HuH-7.5 (cell line): ENCODE measurements at regions not wholly inside any gene's neighbourhood (a gene's known extent, or its start where the extent isn't known, plus 50 kb on each side); places are given as distances from the start of the nearest gene placed in this dataset.
"Not testable (repeated sequence)": the region's sequence is repeated elsewhere in the genome, so short reads cannot be mapped to it uniquely, and the experiment has no call there.

ENCODE experiments used
- DNase-seq: peaks from one replicate; pipeline ENCODE4 v3.0.0; 2011; ENCODE audit warnings: low spot score

DNA sequence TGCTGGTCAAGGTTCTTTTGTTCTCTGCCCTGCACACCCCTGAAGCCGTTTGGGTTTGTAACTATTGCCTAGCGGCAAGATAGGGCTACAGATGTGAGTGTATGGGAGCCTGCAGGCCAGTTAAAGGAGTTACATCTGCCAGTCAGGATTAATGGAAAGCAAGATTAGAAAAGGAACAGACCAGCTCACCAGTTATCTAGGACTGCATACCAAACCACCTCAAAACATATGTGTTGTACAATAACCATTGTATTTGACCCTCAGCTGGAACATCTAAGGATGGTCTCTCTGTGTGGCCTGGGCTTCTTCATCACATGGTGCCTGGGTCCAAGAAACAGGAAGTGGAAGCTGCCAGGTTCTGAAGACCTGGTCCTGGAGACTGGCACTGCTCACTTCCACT, 52.5 kb upstream of the FBXO28 start:
- no peak for DNase-seq

DNA sequence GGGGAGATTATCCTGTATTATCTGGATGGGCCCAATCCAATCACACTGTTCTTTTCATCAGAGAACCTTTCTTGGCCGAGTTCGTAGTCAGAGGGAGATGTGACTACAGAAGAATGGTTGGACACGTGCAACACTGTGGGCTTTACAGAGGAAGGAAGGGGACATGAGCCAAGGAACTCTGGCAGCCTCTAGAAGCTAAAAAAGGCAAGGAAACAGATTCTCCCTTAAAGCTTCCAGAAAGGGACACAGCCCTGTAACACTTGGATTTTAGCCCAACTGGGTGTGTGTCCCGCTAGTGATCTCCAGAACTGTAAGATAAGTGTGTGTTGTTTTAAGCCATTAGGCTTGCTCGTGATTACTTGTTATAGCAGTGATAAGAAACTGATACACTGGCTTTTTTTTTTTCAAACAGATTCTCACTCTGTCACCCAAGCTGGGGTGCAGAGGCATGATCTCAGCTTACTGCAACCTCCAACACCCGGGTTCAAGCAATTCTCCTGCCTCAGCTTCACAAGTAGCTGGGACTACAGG, 53.9 kb upstream of the FBXO28 start:
- DNase-seq = no peak

DNA sequence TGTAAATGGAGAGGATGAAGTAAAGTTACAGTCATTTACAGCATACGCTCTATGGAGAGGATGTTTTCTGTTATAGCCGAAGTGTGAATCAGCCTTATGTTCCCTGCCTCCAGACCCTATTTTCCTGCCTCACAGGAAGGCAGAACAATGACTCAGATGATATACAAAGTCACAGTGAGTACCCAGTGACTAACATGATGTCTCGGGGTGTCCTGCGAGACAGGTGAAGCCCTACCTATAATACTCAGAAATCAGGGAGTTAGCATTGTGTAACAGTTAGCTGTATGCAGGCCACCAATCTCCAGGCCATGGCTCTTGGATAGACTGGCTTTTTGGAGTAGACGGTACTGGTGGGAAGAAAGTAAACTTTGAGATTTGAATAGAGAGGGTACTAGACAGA, 55.6 kb upstream of the FBXO28 start:
- no peak for DNase-seq

DNA sequence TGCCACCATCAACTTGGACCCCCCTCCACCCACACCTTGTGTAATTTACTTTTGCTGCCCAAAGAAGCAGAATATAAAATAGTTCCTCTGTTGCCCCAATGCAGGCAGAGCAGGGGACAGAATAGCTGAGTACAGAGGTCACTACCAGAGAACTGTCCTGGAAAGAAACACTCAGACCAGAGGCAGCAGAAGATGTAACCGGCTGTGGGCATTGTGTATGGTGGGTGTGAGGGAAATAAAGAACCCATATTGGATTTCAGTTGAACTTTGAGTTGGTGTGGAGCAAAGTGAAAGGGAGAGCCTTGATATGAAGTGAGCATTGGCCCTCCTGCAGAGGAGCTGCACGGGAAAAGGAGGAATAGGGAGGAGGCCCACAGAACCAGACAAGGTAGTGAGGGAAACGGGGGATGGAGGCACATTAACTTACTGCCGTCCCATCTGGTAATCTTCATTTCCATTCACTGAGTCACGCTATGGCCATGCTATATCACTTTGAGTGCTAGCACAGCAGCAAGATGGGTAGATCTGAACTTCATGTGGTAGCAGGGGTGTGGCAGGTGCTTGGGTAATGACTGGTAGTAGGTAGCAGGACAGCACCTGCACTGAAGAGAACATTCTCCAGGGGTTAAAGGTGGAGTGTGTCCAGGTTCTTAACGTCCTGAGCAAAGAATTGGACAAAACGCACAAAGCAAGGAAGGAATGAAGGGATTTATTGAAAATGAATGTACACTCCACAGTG, 56.3 kb upstream of the FBXO28 start:
- no peak for DNase-seq

DNA sequence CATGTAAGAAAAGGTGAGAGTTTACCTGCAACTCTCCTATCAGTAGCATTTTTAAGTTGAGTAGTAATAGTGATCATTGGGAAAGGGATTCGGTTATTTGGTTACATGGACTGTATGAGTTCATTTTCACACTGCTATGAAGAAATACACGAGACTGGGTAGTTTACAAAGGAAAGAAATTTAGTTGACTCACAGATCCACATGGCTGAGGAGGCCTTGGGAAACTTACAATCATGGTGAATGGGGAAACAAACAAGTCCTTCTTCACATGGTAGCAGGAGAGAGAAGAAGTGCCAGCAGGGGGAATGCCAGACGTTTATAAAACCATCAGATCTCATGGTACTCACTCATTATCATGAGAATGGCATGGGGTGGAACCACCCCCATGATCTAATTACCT, 59.3 kb upstream of the FBXO28 start:
- DNase-seq = no peak

DNA sequence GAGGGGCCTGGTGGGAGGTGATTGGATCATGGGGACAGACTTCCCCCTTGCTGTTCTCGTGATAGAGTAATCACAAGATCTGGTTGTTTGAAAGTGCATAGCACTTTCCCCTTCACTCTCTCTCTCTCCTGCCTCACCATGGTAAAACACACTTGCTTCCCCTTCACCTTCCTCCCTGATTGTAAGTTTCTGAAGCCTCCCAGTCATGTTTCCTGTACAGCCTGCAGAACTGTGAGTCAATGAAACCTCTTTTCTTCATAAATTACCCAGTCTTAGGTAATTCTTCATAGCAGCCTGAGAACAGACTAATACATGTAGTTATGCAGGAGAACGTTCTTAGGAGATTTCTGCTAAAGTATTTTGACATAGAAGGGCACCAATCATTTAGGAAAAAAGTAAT, 59.9 kb upstream of the FBXO28 start:
- DNase-seq = no peak

DNA sequence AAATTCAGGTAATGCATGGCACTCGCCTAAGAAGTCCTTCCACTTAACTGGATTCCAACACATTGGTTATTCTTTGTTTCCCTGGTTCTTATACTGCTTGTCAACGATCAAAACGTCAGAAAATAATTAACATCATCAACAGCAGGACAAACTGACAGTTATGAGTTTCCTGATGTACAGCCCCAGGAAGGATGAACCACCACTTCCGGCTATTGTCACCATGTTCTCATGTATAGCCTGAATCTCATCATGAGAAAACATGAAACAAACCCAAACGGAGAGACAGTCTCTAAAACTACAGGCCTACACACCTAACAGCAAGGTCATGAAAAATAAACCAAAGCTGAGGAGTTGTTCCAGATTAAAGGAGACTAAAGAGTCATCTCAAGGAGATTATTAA, 60.5 kb upstream of the FBXO28 start:
- no peak for DNase-seq

DNA sequence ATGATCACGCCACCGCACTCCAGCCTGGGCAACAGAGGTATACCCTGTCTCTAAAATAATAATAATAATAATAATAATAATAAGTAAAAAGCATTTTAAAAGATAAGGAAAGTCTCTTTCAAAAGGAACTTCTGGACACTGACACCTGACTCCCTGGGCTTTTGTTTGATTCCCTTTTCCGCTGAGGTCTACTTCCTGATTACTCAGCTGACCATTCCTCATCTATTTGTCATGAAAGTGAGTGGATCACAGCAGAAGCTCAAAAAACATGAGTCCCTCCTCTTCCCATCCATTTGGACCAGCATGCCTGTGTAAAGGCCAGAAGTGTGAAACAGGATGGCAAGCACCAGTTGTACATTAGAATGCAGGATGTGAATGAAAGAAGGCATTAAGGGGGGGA, 61.1 kb upstream of the FBXO28 start:
- no peak for DNase-seq

DNA sequence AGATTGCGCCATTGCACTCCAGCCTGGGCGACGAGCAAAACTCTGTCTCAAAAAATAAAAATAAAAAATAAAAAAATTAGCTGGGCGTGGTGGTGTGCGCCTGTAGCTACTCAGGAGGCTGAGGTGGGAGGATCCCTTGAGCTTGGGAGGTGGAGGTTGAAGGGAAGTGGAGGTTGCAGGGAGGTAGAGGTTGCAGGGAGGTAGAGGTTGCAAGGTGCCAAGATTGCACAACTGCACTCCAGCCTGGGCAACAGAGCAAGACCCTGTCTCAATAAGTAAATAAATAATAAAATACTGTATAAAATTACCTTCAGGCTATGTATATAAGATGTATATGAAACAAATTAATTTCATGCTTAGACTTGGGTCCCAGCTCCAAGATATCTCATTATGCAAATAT, 62.1 kb upstream of the FBXO28 start:
- DNase-seq = not testable (repeated sequence)

DNA sequence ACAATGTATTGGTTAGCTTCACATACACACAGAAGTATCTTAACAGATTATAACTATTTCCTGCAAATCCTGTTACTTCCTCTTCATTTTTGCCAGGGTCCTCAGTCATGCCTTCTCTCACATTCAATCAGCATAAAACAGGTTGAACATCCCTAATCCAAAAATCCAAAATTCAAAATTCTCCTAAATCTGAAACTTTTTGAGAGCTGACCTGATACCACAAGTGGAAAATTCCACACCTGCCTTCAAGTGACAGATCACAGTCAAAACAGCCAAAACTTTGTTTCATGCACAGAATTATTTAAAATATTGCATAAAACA, 62.9 kb upstream of the FBXO28 start:
- no peak for DNase-seq

DNA sequence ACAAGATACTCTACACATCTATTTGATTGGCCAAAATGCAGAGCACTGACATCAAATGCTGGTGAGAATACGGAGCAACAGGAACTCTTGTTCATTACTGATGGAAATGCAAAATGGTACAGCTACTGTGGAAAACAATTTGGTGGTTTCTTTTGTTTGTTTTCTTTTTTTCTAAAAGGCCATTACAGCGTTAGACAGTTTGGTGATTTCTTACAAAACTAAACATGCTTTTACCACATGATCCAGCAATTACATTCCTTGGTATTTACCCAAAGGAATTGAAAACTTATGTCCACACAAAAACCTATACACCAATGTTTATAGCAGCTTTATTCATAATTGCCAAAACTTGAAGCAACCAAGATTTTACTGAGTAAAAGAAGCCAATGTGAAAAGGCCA, 66.4 kb upstream of the FBXO28 start:
- no peak for DNase-seq

DNA sequence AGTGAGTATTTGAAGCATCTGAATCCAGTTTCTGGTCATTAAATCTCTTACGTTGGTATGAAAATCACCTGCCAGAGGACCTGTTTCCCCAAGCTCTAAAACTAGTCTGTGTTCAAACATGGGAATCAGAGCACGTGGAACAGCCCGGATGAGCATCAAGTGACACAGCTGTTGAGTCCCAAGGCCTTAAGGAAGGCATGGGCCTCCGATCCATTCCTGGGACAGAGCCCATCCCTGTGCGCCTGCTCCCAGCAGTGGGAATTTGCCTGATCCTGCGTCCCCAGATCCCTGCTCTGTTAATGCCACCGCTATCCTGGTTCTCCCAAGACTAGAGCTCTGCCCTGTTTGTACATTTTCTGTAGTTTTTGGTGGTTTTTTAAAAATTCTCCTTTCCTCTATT, 68.4 kb upstream of the FBXO28 start:
- DNase-seq = no peak

DNA sequence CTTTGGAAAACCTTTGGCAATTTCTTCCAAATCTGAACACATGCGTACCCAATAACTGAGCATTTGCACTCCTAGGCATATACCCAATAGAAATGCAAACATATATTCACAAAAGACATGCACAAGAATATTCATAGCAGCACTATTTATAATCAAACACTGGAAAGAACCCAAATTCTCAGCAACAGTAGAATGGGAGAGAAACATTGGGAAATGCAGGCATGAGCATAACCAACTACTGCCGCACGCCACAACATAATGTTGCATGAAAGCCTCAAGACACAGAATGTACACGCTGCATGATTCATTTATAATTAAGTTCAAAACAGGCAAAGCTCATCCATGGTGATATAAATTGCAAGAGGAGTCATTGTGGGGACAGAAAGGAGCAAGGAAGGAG, 69.5 kb upstream of the FBXO28 start:
- no peak for DNase-seq

DNA sequence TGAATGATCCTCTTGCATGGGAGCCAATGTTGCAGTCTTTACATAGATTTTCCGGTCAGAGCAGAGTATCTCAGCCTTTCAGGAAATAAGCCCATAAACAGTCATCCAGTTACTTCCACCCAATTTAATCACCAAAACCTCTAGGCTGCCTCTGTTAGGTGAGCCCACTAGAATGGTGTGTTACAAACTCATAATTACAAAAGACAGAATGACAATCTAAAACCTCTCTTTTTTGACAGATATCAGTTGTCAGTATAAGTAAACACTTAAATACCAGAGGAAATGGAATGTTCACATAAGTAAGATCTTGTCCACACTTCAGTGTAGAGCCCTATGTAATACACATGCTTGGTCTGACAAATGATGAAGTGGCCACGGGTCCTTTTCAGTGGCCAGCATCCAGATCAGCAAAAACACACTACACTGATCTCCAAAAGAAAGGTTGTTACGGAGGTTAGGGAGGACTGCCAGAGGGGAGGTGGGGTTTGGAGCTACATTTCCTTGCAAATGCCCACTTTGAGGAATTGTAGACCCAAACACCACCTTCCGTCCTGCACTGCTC, 71.3 kb upstream of the FBXO28 start:
- DNase-seq = no peak

DNA sequence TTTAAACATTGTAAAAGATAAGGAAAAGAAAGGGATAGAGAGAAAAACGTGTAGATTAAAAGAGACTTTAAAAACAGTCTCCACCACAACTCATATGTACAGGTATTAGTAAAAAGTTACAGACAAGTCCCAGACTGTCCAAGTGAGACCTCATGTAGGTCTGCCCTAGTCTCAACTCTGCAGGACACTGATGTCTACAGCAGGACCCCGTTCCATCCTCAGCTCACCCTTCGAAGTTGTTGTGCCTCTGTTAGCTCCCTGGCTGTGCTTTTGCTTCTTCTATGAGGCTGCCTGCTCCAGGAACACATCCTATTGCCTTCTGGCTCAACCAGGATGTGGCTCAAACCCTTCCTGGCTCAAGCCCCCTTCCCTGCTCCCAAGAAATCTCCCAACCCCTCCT, 72.9 kb upstream of the FBXO28 start:
- DNase-seq = no peak

DNA sequence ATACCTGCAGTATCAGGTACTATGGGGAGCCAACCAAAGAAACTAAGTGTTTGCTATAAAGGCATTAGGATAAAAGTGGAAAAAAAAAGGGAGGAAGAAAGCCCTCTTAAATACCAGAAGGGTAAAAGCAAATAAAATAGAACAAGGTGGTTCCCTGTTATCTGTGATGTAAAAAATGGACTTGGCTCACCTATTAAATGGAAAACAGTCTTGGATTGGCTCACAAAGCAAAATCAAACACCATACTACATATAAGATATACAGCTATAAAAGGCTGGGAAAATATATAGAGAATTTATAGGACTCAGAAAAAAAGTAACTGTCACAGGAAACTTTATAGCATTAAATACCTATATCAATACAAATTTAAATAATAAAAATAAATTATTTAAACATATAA, 73.5 kb upstream of the FBXO28 start:
- DNase-seq = not testable (repeated sequence)

DNA sequence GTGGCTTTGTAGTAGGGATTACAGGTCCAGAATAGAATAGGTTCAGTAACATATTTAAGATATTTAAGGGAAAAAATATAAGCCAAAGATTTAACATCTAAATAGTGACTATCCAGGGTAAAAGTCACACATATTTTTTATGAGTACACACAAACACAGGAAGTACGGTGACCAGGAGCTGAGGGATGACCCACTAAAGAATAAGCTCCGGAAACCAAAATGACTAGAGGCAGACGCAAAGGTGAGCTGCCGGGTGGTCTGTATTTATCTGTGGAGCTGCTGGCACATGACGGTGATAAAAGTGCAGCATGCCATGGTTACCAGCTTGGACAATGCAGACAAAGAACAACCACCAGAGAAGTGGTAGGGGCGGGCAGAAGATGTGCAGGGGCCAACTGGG, 73.9 kb upstream of the FBXO28 start:
- not testable (repeated sequence) for DNase-seq

DNA sequence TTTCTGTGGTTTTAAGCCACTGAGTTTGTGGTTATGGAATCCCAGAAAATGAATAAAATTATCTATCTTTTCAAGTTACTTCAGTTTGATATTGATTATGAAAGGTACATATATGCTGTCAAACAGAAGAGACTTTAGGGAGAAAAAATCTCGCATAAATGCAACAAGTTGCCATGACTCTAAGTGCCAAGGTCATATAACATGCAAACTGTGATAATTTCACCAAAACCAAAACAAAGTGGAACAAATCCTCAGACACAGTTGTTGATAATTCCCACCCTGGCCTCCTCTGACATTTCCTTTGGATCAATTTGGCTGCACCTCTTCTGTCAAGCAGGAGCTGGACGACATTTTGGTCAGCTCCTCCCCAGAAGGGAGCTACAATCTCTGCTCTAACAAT, 75.1 kb upstream of the FBXO28 start:
- DNase-seq = not testable (repeated sequence)

DNA sequence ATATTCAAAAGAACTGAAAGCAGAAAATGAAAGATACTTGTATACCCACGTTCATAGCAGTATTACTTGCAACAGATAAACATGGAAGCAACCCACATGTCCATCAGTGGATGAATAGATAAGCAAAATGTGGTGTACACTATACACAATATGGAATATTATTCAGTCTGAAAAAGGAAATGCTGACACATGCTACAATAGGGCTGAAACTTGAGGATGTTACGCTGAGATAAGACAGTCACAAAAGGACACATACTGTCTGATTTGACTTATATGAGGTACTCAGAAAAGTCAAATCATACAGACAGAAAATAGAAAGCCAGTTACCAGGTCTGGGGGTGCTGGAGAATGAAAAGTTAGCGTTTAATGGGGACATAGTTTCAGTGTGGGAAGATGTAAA, 76.5 kb upstream of the FBXO28 start:
- not testable (repeated sequence) for DNase-seq

DNA sequence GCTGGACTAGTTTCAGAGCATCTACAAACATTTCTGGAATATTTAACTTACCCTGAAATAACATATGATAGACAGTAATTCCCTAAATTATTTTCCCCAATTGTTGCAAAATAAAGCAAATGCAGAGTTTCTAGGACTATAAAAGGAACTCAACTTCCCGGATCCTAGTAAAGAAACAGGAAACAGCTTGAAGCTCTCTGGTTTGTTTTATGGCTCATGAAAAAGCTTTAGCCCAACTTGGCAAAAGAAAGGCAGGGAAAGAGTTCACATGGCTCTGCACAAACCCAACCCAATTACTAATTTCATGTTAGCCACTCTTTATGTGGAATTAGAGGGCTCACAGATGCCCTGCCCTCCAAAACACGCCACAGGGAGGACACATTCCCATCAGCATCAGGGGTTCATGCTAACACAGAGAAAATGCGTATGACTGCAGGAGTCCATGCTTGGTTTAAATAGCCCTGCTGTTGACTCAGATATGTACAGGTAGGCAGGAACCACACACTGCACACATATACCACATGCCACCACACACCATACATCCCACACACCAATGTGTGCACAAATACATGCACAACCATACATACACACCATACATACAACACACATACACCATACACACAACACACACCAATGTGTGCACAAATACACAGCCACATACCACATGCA, 81.2 kb upstream of the FBXO28 start:
- DNase-seq = not testable (repeated sequence)

DNA sequence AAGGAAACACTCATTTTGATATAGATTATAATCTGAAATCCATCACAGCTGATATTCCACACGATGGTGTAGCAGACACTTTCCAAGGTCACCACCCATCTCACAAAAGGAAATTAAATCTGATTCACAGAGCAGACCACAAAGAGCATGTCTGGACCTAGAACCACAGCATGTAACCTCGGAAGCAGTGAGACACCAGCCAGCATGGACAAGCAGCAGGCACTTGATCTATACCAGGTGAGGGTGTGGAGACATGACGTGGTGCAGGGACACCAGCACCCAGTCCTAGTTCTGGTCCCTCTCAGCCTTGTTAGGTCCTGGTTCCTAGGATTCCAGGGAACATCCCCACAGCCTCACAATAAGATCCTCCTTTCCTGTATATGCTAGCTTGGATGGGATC, 81.9 kb upstream of the FBXO28 start:
- not testable (repeated sequence) for DNase-seq

DNA sequence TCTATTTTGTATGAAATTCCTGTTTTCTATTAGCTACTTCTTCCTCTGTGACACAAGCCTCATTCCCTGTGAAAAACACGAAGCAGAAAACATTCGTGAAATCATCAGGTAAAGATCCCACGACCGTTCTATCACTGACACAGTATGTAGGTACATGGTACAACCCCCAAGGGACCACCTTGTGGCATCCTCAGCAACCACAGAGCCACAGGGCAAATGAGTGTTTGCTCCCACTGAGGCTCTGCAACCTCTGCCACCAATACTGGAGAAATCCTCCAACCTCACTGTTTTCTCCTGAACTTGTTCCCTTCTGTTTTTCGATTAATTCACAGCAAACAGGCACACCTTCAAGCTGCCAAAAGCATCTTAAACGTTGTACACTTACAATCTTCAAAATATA, 83.7 kb upstream of the FBXO28 start:
- not testable (repeated sequence) for DNase-seq

DNA sequence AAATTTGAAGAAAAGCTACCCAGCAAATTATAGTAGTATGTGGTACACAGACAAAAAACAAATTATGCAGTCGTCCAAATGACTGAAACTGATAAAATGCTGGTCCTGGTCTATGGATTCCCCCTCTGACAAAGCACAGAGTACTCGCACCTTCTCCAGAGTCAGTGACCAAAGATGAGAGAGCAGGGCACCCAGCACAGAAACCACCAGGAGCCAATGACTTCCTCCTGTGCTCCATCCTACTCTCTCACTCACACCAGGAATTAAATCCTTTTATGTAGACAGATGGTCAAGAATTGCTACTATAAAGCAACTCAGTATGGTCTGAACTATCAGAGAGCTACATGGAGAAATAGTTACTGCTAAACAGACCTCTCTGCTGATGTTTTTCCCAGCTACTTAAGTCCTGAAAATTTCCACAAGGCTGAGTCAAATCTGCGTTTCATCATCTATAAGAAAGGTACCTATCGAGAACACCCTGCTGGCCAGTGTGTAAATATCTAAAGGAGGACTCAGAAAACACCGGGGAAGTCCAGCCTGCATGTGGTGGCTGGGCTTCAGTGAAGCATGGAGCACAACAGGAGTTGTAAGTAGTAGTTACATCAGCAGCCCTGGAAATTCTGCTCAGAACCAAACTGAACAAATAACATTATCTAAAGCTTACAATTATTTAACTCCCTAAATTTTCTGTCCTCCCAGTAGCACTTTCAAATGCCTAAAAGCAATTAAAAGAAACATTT, 84.5 kb upstream of the FBXO28 start:
- DNase-seq = not testable (repeated sequence)
